Left lung (tissue), 4 donors: ENCODE measurements at regions not wholly inside any gene's neighbourhood (a gene's known extent, or its start where the extent isn't known, plus 50 kb on each side); places are given as distances from the start of the nearest gene placed in this dataset.

Source experiments
- ATAC-seq: fragments of 200-7000 bp; cut with Tn5 transposase; one replicate; pipeline ENCODE4 v1.9.1; 2020; ENCODE audit warnings: moderate library complexity
- DNase-seq, 4 donors: peaks; one replicate each; pipeline ENCODE4 v3.0.0-alpha.2; 2013 to 2020
- H3K27ac ChIP-seq, 2 donors: fragments of 200-600 bp; sonication (generic) in 1 of 2; one replicate each; pipeline versions ENCODE4 v1.5.0 to v1.8.0; 2020 to 2021
- H3K27me3 ChIP-seq, 2 donors: fragments of 200-600 bp; sonication (generic) in 1 of 2; one replicate each; pipeline versions ENCODE4 v1.5.0 to v1.8.0; 2020 to 2021
- H3K36me3 ChIP-seq, 2 donors: fragments of 200-600 bp; sonication (generic) in 1 of 2; one replicate each; pipeline versions ENCODE4 v1.5.0 to v1.8.0; 2020 to 2021
- H3K4me1 ChIP-seq, 2 donors: fragments of 200-600 bp; one replicate each; pipeline ENCODE4 v1.8.0; 2021
- H3K4me3 ChIP-seq, 2 donors: fragments of 200-600 bp; sonication (generic) in 1 of 2; one replicate each; pipeline versions ENCODE4 v1.5.0 to v1.8.0; 2020 to 2021; ENCODE audit warnings: mild to moderate bottlenecking in 1 of 2
- H3K9me3 ChIP-seq, 2 donors: fragments of 200-600 bp; sonication (generic) in 1 of 2; one replicate each; pipeline versions ENCODE4 v1.5.0 to v1.8.0; 2020 to 2021
- intact Hi-C, 2 donors: fragments of 100-400 bp; cut with DNase I; formaldehyde crosslinking; loops; one replicate each; pipeline versions ENCODE4 v1.11.2 to v1.14.2; 2022
- TF ChIP-seq, protein P1 (sequence below), 2 donors: fragments of 200-600 bp; sonication (generic) in 1 of 2; IDR thresholded peaks; one replicate each; pipeline versions ENCODE4 v1.5.0 to v1.8.0; 2021; ENCODE audit warnings: antibody characterized with exemption in 2 of 2
- donor health status: DM: no; HTN: yes; CAD: no.
- donor health status: DM: no; HTN: no; CAD: no.

DNA sequence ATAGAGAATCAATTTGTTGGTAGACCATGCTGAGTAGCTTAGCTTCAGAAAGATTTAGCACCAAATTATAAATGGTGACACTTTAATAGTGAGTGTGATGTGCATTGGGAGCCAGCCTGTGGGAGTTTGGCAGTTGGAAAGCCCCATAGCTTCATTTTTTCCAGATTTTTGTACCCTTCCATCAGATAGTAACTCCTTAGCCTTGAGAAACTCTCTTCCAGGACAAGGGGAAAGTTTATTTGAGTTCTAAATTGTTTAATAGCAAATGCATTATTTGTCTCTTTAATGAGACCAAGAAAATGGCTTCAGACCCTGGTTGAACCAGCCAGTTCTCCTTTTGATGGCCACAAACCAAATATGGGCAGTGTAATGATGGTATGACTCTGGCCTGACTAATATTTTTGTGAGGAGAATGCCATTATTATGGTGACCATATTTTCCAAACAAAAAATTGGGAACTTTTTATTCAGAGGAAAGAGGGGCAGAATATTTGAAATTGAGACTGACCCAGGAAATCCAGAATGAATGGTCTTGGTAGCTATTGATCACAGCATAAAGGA, 49.8 kb downstream of the PLCE1 start:
- Histone ChIP-seq H3K36me3 (no peaks in the 10 kb centered on the region), H3K27me3 (no peaks in the 10 kb centered on the region), H3K4me3 (no peak overlapping the region), H3K27ac (no peak overlapping the region), H3K4me1 (no peaks in the 10 kb centered on the region), H3K9me3 (no peaks in the 10 kb centered on the region)
- DNase-seq (no peak), ATAC-seq (no peak)
- intact Hi-C loops, result no loop called here
- TF ChIP-seq, protein P1, sequence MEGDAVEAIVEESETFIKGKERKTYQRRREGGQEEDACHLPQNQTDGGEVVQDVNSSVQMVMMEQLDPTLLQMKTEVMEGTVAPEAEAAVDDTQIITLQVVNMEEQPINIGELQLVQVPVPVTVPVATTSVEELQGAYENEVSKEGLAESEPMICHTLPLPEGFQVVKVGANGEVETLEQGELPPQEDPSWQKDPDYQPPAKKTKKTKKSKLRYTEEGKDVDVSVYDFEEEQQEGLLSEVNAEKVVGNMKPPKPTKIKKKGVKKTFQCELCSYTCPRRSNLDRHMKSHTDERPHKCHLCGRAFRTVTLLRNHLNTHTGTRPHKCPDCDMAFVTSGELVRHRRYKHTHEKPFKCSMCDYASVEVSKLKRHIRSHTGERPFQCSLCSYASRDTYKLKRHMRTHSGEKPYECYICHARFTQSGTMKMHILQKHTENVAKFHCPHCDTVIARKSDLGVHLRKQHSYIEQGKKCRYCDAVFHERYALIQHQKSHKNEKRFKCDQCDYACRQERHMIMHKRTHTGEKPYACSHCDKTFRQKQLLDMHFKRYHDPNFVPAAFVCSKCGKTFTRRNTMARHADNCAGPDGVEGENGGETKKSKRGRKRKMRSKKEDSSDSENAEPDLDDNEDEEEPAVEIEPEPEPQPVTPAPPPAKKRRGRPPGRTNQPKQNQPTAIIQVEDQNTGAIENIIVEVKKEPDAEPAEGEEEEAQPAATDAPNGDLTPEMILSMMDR (IDR thresholded peaks at IDR 0.05), result no peak

DNA sequence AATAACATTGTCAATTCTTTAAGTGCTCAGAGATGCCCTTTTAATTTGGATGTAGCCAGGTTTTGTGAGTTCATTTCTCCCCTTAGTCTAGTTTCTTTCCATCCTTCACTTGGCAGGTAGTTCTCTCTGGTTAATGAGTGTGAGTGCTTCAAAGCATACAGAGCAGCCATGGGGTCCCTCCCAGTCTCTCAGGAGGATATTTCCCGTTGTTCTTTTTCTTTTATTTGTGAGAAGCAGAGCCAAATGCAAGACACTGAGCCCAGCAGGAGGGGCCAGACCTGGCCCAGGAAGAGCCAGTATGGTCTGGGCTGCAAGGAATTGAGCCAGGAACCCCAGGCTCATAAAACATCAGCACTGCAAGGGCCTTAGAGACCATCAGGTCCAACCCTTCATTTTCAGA, 52.4 kb downstream of the PLCE1 start:
- Histone ChIP-seq H3K36me3 (no peaks in the 10 kb centered on the region), H3K27ac (no peak overlapping the region), H3K4me3 (no peak overlapping the region), H3K27me3 (no peaks in the 10 kb centered on the region), H3K4me1 (no peaks in the 10 kb centered on the region), H3K9me3 (no peaks in the 10 kb centered on the region)
- ATAC-seq, result no peak
- TF ChIP-seq, protein P1 (IDR thresholded peaks at IDR 0.05), result no peak
- intact Hi-C loops, result no loop called here
- DNase-seq, result no peak

DNA sequence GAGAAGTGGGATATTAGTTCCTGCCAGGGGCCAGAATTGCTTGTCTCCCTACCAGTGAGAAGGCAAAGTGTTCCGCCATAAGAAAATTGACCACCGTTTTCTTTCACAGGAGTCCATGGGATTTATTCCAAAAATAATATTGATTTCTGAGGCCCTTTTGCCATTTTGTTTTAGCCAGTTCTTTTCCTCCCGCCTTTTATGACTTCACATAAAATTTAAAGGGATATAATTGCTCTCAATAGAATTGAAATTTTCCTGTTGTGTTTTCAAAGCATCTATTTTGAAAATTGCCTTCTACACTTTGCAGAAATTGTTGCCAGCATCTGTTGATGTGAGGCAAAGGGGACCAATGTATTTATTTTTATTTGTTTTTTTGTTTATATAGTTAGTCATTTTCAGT, 53.6 kb downstream of the PLCE1 start:
- Histone ChIP-seq H3K36me3 (no peaks in the 10 kb centered on the region), H3K27me3 (no peaks in the 10 kb centered on the region), H3K4me3 (no peak overlapping the region), H3K4me1 (no peaks in the 10 kb centered on the region), H3K27ac (no peak overlapping the region), H3K9me3 (no peaks in the 10 kb centered on the region)
- ATAC-seq (no peak), DNase-seq (no peak)
- intact Hi-C loops, result no loop called here
- TF ChIP-seq, protein P1 (IDR thresholded peaks at IDR 0.05), result no peak

DNA sequence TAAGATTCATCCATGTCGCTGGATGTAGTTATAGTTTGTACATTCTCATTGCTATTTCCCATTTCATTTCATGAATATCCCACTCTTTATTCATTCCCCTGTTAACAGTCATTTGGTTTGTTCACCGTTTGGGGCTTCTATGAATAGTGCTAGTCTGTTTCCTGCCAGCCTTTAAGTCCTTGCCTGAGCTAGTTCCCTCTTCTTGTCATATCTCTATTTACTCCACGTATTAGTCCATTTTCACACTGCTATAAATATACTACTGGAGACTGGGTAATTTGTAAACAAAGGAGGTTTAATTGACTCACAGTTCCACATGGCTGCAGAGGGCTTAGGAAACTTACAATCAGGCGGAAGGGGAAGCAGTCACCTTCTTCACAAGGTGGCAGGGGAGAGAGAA, 56.2 kb downstream of the PLCE1 start:
- ATAC-seq (no peak), DNase-seq (no peak)
- no peaks in the 10 kb centered on the region for H3K9me3 ChIP-seq
- H3K4me1 ChIP-seq, result no peaks in the 10 kb centered on the region
- no peak overlapping the region for H3K4me3 ChIP-seq
- no peaks in the 10 kb centered on the region for H3K36me3 ChIP-seq
- intact Hi-C loops, result no loop called here
- H3K27me3 ChIP-seq, result no peaks in the 10 kb centered on the region
- H3K27ac ChIP-seq, result no peak overlapping the region
- TF ChIP-seq, protein P1 (IDR thresholded peaks at IDR 0.05), result no peak

DNA sequence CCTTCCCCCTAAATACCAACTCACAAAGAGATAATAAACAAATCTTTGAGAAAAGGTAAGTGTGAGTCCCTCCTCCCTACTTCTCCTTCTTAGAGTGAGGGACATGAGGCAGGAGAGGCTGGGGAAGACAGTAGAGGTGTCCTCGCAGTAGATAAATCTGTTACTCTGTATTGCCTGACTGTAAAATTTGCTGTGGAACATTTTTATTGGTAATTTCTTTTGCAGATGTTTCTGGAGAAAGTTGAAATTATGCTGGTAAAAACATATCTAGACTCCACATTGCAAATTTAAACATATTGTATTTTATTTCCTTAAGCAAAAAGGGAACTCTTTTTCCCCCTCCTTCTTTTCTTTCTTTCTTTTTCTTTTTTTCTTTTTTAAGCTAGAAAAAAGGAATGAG, 58.5 kb downstream of the PLCE1 start:
- no peaks in the 10 kb centered on the region for H3K27me3 ChIP-seq
- intact Hi-C loops, result no loop called here
- no peak overlapping the region for H3K4me3 ChIP-seq
- no peaks in the 10 kb centered on the region for H3K4me1 ChIP-seq
- no peak overlapping the region for H3K27ac ChIP-seq
- TF ChIP-seq, protein P1 (IDR thresholded peaks at IDR 0.05), result no peak
- no peak for DNase-seq
- no peaks in the 10 kb centered on the region for H3K36me3 ChIP-seq
- H3K9me3 ChIP-seq, result no peaks in the 10 kb centered on the region
- ATAC-seq, result no peak
